ENCODE measurements at regions not wholly inside any gene's neighbourhood (a gene's known extent, or its start where the extent isn't known, plus 50 kb on each side); places are given as distances from the start of the nearest gene placed in this dataset.
A peak's percentile ranks its signal among the peaks of the same experiment; 100 is the strongest.
"Not testable (repeated sequence)": the region's sequence is repeated elsewhere in the genome, so short reads cannot be mapped to it uniquely, and the experiment has no call there.

DNA sequence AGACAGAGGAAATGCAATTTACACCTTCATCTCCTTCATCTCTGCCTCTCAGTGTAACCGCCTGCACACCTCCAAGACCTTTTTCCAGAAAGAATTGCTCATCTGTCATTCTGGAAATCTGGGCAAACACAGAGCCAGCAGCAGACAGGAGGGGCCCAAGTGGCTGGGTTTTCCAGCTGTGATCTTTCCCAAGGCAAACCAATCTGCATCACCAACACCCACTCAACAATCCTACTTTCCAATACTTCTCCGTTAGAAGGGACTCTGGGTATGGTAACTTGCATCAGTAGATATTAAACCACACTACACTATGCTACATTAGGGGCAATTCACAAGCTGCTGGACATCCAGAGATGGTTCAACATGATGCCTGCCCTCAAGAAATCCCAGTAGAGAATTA, 781.8 kb upstream of the AUTS2 start:
- no peak for DNase-seq

GRCh38 chr7:68820321-68820720, 778.0 kb upstream of the AUTS2 start:
- DNase-seq: no peak

DNA sequence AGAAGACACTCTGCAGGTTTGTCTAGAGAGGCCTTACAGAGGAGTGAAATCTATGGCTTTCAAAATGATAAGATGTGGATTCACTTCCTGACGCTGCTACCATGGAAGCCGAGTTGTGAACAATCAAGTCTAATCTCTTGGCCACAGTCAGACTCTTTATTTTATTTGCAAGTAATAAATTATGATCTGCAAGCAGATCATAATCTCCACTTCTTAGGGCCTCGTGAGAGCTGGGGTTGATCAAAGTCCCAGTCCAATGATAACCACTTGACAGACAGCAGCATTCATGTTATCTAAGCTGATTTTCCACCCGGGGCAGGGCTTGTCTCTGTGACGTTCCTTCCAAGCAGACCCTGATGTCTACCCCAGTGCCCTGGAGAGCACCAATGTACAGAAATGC, 776.4 kb upstream of the AUTS2 start:
- no peak for DNase-seq

DNA sequence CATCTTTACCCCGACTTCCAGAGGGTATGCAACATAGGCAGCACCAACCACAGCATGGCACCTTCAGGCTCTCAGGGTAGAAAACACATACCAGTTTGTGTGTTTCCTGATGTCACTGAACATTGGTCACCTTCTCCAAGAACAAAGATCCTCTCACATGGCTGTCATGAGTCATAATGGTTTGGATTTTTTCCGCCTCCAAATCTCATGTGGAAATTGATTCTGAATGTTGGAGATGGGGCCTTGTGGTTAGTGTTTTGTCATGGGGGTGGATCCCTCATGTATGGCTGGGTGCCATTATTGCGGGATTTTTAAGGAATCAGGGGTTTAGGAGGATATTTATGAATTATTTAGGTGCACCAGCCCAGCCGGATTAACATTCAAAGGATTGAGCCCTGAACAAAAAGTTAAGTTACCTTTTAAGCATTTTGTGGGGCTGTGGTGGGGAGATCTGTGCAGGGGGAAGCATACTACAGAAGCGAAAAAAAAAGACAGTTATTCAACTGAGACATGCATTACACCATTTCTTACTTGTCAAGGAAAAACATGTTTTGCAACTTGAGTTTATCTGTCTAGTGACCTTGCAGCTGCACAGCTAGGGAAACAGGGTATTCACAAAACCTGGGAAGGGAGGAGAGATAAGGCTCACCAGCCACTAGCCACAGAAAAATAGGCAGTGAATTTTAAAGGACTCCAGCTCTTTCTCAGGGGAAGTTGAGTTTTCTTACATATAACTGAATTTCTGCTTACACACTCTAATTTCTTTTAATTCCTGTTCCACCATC, 774.1 kb upstream of the AUTS2 start:
- DNase-seq: no peak

DNA sequence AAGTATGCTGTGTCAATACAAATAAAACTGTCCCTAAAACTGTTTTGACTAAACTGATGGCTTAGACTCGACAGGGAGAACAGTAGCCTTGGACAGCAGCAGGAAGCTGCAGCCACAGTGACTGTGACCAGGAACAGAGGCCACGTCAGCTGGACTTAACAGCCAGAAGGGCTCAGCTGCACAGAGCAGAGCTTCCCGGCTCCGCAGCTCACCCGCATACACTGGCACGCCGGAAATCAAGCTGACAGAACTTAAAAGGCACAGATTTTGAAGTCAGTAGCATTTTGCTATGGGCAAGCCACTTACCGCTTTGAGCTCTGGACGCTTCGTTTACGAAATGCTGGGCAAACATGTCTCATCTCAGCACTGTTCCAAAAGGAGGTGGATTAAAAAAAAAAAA, 769.7 kb upstream of the AUTS2 start:
- no peak for DNase-seq

GRCh38 chr7:68833422-68833821, 764.9 kb upstream of the AUTS2 start:
- DNase-seq: no peak

DNA sequence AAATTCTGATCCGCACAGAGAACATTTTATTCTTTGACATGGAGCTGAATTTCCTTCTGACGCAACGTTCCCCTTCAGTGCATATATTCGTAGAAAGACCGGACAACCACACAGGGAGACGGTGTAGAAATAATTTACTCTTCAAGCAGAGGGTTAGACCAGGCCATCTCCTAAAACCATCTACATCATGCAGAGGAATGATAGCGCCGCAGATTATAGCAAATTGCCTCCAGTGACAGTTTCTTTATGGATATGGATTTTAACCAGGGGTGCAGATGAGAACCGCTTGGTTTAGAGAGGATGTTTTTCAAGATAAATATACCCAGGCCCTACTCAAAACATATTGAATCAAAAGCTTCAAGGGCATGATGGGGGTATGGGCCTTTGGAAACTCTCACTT, 759.3 kb upstream of the AUTS2 start:
- no peak for DNase-seq

DNA sequence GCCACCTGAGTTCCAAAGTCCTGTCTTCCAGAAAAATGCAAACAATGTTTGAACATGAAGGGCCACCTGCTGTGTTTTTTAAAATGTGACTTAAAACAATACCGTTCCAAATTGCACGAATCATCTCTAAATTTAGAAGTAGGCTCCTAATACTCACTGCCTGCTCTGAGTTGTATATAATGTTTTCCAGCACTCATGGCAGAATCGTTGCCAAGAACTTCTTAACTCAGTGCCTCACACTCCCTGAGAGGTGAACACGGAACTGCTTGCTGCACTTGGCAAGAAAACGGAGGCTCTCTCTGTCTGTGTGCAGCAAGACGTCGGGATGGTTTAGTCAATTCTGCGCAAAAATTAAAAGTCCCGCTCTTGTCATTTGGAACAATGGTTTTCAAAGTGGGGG, 757.3 kb upstream of the AUTS2 start:
- DNase-seq: no peak

- DNase-seq: not testable (repeated sequence)
Observed at GRCh38 chr7:68843985-68844384, 754.3 kb upstream of the AUTS2 start.

- no peak for DNase-seq
Observed at GRCh38 chr7:68846811-68847325, 751.4 kb upstream of the AUTS2 start.

DNA sequence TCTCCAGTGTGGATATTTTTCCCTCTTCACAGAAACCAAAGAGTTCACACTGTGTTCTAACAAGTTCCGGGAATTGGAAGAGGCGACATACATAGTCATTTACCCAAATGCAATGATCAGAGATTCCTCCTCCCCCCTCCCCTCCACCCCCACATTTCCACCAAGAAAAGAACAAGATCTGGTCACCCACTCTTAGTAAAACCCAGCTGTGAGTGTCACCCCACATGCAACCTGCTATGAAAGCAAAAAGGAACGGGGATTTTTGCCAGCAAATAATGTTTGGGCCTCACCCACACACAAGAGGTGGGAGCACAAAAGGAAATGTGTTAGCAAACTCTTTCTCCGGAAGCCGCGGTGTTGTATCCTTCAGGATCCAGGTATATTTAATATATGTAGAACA, 745.0 kb upstream of the AUTS2 start:
- DNase-seq: no peak

DNA sequence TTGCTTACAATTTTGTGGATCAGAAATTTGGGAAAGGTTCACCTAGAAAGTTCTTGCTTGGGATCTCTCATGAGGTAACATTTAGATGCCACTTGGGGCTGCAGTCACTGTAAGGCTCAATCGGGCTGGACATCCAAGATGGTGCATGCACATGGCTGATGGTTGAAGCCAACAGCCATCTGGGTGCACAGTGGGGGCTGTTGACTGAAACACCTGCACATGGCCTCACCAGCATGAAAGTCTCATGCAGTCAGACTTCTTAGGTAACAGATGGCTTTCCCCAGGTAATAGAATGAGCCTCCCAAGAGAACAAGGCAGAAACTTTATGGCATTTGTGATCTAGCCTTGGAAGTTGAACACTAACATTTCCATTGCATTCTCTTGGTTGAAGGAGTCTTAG, 740.7 kb upstream of the AUTS2 start:
- DNase-seq: no peak

GRCh38 chr7:68858497-68858896, 739.8 kb upstream of the AUTS2 start:
- DNase-seq: no peak

DNA sequence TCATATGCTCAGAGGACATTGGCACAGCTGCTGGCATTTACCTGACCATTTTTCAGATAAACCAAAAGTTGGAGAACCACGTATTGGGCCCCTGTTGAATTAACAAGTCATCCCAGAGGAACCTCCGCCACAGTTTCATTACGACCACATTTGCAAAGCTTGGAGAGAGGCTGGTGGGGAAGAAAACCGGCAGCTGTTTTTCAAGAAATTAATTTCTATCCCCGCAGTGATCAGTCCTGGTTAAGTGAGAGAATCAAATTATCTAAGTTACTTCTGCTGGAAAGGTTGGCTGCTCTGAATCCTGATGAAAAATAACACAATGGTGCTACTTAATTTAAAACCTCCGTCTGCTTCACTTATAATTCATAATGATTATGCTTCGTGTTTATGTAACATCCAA, 737.1 kb upstream of the AUTS2 start:
- DNase-seq: no peak

- DNase-seq: no peak
Observed at GRCh38 chr7:68862261-68862660, 736.0 kb upstream of the AUTS2 start.

DNA sequence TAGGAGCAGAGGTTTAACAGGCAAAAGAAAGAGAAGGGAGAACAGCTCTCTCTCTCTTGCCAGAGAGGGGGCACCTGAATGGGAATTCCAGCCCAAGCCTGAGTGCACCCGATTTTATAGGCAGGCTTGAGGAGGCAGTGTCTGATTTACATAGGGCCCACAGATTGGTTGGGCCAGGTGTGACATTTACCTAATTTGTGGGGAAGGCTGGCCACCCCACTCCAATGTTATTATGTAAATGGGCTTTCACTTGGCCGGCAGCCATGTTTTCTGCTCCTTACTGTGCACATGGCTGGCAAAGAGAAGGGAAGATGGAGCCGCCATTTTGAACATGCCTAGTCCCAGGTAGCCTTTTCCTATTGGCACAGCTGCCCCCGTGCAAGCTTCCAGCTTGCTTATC, 735.5 kb upstream of the AUTS2 start:
- DNase-seq: peak; percentile 17

DNA sequence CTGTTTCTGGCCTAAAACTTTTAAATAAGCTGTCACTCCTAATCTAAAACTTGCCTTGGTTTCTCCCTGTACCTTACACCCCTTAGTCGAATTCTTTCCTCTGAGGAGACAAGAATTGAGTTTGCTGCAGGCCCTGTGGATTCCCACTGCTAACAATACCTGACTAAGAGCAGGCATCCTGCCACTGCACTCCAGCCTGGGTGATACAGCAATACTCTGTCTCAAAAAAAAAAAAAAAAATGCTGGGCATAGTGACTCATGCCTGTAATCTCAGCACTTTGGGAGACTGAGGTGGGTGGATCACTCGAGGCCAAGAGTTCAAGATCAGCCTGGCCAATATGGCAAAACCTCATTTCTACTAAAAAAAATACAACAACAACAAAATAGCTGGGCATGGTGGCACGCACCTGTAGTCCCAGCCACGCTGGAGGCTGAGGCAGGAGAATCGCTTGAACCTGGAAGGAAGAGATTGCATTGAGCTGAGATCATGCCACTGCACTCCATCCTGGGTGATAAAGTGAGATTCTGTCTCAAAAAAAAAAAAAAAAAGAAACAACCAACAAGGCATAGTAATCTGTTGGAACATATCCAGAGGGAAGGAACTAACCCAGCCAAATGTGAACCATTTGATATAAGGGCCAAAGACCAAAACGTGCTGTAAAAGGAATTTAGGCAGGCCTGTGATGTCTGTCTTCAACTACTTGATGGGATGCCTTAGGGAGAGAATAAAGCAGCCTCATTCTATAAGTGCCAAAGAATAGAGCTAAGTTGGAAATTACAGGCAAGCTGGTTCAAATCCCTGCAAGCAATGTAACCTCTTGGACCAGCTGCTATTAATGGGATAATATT, 732.7 kb upstream of the AUTS2 start:
- DNase-seq: no peak

- DNase-seq: no peak
Observed at GRCh38 chr7:68866200-68866570, 732.1 kb upstream of the AUTS2 start.

- DNase-seq: not testable (repeated sequence)
Observed at GRCh38 chr7:68866721-68867120, 731.6 kb upstream of the AUTS2 start.

- no peak for DNase-seq
Observed at GRCh38 chr7:68868978-68869377, 729.3 kb upstream of the AUTS2 start.

DNA sequence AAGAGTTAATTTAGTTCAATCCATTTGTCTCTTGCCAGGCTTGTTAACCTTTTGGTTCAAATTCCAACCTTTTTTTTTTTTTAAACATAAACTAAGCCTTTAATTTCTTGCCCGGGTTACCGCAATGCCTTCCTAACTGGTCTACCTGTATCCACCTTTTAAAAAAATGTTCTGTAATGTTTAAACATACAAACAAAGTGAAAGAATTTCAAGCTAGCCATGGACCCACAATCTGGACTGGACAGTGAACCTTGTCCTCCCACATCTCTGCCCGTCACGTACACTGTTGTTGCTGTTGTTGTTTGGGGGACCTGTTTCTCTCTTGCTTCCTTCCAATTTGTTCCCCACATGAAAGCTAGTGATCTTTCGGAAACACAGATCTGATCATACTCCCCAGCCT, 724.7 kb upstream of the AUTS2 start:
- DNase-seq: no peak

GRCh38 chr7:68875857-68876256, 722.4 kb upstream of the AUTS2 start:
- no peak for DNase-seq

DNA sequence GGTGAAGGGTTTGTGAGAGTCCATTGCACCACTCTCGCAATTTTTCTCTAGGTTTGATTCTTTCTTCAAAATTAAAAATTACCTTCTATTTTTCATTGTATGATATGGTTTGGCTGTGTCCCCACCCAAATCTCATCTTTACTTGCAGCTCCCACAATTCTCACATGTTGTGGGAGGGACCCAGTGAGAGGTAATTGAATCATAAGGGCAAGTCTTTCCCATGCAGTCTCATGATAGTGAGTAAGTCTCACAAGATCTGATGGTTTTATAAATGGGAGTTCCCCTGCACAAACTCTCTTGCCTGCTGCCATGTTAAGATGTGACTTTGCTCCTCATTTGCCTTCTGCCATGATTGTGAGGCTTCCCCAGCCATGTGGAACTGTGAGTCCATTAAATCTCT, 711.2 kb upstream of the AUTS2 start:
- not testable (repeated sequence) for DNase-seq

DNA sequence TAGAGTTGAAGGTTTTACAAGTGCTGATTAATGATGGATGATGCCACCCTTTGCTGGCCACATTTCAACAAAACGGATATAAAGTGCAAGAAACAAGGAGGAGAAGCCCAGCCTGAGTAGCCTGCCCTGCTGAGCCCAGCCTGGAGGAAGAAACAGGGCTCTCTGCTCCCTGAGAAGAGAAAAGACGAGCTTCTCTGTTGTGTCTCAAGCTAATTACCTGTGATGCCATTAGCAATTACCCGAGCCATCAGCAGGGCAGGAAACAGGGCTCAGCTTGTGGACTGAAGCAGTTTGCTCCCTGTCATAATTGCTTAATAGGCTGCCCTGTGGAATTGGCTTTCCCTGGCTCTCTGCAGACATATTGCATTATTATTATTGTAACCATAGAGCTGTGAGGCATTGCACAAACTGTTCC, 709.3 kb upstream of the AUTS2 start:
- no peak for DNase-seq

Measured in NCI-H1048 (cell line).